ENCODE measurements at regions not wholly inside any gene's neighbourhood (a gene's known extent, or its start where the extent isn't known, plus 50 kb on each side); places are given as distances from the start of the nearest gene placed in this dataset.

DNA sequence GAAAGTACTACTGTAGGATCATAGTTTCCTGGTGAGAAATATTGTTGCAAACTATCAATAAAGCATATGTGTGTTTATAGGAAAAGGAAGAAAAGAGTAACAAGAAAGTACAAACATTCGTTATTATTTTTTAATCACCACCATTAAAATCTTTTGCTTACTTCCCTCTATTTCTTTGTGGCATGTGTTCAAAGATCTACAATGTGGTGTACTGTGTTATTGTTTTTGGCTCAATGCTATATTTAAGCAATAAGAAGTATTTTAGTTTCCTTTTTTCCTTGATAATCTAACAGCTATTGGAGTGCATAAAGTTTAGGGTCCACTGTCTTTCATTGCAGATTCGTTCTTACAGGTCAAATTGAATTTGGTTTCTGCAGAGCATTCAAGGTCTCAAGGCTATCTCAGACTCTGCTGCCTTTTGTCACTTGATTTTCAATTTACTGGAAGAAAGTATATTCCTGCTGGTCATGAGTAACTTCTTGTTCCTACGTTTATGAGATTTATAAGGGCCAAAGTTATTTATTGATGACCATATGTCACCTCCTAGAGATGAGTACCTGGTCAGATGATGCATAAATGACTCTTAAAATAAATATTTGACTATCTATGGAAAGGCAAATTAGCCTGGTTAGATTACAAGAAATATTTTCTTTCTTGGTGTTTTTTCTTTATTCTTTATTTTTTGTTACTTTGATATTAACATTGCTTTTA, 323.0 kb downstream of the TMEM167A start:
- TF ChIP-seq, protein P1, sequence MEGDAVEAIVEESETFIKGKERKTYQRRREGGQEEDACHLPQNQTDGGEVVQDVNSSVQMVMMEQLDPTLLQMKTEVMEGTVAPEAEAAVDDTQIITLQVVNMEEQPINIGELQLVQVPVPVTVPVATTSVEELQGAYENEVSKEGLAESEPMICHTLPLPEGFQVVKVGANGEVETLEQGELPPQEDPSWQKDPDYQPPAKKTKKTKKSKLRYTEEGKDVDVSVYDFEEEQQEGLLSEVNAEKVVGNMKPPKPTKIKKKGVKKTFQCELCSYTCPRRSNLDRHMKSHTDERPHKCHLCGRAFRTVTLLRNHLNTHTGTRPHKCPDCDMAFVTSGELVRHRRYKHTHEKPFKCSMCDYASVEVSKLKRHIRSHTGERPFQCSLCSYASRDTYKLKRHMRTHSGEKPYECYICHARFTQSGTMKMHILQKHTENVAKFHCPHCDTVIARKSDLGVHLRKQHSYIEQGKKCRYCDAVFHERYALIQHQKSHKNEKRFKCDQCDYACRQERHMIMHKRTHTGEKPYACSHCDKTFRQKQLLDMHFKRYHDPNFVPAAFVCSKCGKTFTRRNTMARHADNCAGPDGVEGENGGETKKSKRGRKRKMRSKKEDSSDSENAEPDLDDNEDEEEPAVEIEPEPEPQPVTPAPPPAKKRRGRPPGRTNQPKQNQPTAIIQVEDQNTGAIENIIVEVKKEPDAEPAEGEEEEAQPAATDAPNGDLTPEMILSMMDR (IDR thresholded peaks at IDR 0.05): no peak
- TF ChIP-seq POLR2A (IDR thresholded peaks at IDR 0.05): no peak
- no peak for TF ChIP-seq POLR2AphosphoS5 (IDR thresholded peaks at IDR 0.05)
